OCI-LY3 (cell line): ENCODE measurements at regions not wholly inside any gene's neighbourhood (a gene's known extent, or its start where the extent isn't known, plus 50 kb on each side); places are given as distances from the start of the nearest gene placed in this dataset.

Experiments
- H2AFZ ChIP-seq: fragments of 200-600, 300-600 bp; shearing (Covaris generic); 2 replicates; pipeline ENCODE4 v1.6.0; 2014; ENCODE audit warnings: antibody characterized with exemption, low read depth, low read length
- H3K27ac ChIP-seq: fragments of 200-600, 300-600 bp; sonication (generic); 2 replicates; pipeline ENCODE4 v1.5.1; 2014; ENCODE audit warnings: mild to moderate bottlenecking, low read length, moderate library complexity, mixed read lengths
- H3K27me3 ChIP-seq: fragments of 200-600, 300-600 bp; sonication (generic); 2 replicates; pipeline ENCODE4 v1.6.1; 2014; ENCODE audit warnings: low read depth, low read length, mixed read lengths
- H3K36me3 ChIP-seq: fragments of 200-600, 300-600 bp; sonication (generic); replicated peaks from 2 replicates; pipeline ENCODE3; 2014; ENCODE audit warnings: low read depth, low read length, mixed read lengths
- H3K4me1 ChIP-seq: fragments of 300-600, 200-600 bp; sonication (generic); 2 replicates; pipeline ENCODE4 v1.6.1; 2014; ENCODE audit warnings: low read length, mixed read lengths
- H3K4me2 ChIP-seq: fragments of 200-600, 300-600 bp; sonication (generic); 2 replicates; pipeline ENCODE4 v1.6.1; 2014; ENCODE audit warnings: low read length, mixed read lengths
- H3K4me3 ChIP-seq: fragments of 300-600, 200-600 bp; sonication (generic); 2 replicates; pipeline ENCODE4 v1.5.1; 2014; ENCODE audit warnings: antibody characterized with exemption, mild to moderate bottlenecking, low read length, moderate library complexity
- H3K79me2 ChIP-seq: fragments of 300-600, 200-600 bp; shearing (Covaris generic); 2 replicates; pipeline ENCODE4 v1.6.1; 2014; ENCODE audit warnings: mild to moderate bottlenecking, low read length, mixed read lengths
- H3K9ac ChIP-seq: fragments of 300-600, 200-600 bp; shearing (Covaris generic); 2 replicates; pipeline ENCODE4 v1.6.0; 2014; ENCODE audit warnings: mild to moderate bottlenecking, low read length, moderate library complexity
- H3K9me3 ChIP-seq: fragments of 200-600, 300-600 bp; shearing (Covaris generic); 2 replicates; pipeline ENCODE4 v1.6.1; 2014; ENCODE audit warnings: low read length, mixed read lengths; ENCODE audit not compliant: insufficient read depth
- H4K20me1 ChIP-seq: fragments of 200-600, 300-600 bp; sonication (generic); 2 replicates; pipeline ENCODE4 v1.6.1; 2016; ENCODE audit warnings: low read length, mixed read lengths; ENCODE audit not compliant: insufficient read depth
- CTCF ChIP-seq: fragments of 200-600, 300-600 bp; sonication (generic); IDR thresholded peaks from 2 replicates; pipeline ENCODE4 v1.5.1; 2014; ENCODE audit warnings: antibody characterized with exemption, low read length, low read depth
- EZH2phosphoT487 ChIP-seq: fragments of 200-600 bp; shearing (Covaris generic); IDR thresholded peaks from 2 replicates; pipeline ENCODE4 v1.6.1; 2018; ENCODE audit warnings: antibody characterized with exemption, mixed run types, low read depth

- no peak overlapping the region for H3K4me3 ChIP-seq
- H3K27me3 ChIP-seq = peaks cover 26% of the 10 kb centered on the region
- no peak overlapping the region for H3K9ac ChIP-seq
- no peaks in the 10 kb centered on the region for H4K20me1 ChIP-seq
- no peaks in the 10 kb centered on the region for H3K9me3 ChIP-seq
- no peak overlapping the region for H3K27ac ChIP-seq
- TF ChIP-seq EZH2phosphoT487 = no peak
- H3K36me3 ChIP-seq = no peaks in the 10 kb centered on the region
- no peak overlapping the region for H2AFZ ChIP-seq
- no peaks in the 10 kb centered on the region for H3K79me2 ChIP-seq
- H3K4me2 ChIP-seq = no peak overlapping the region
- peaks cover 9% of the 10 kb centered on the region for H3K4me1 ChIP-seq
Measured at GRCh38 chr15:92306663-92307062, 87.0 kb upstream of the ST8SIA2 start.

DNA sequence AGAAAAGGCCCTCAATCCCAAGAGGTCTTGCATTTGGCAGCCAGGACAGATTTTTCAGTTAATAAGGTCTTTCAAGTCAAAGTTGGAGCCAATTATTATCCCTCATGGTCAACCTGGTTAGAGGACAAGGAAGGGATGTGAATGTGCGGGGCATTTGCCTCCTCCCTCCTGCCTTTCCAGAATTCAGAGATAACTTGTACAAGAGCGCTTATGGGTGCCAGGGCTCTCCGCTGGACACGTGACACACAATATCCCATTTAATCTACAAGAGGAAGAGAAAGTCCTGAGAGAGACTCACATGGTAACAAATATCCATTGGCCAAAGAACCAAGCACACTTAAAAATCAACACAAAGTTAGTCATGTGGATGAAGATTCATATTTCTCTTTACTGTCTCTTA lies 78.5 kb upstream of the ST8SIA2 start:
- H3K9ac ChIP-seq = no peak overlapping the region
- no peaks in the 10 kb centered on the region for H3K9me3 ChIP-seq
- H3K79me2 ChIP-seq = no peaks in the 10 kb centered on the region
- no peak for TF ChIP-seq CTCF
- TF ChIP-seq EZH2phosphoT487 = no peak
- H3K36me3 ChIP-seq = no peaks in the 10 kb centered on the region
- H3K27me3 ChIP-seq = peaks cover 37% of the 10 kb centered on the region
- H3K4me3 ChIP-seq = no peak overlapping the region
- no peak overlapping the region for H3K4me2 ChIP-seq
- H3K27ac ChIP-seq = no peak overlapping the region
- H3K4me1 ChIP-seq = no peaks in the 10 kb centered on the region
- H2AFZ ChIP-seq = no peak overlapping the region
- H4K20me1 ChIP-seq = no peaks in the 10 kb centered on the region

GRCh38 chr15:92315595-92316211 lies 78.0 kb upstream of the ST8SIA2 start:
- no peak overlapping the region for H3K4me3 ChIP-seq
- H2AFZ ChIP-seq = no peak overlapping the region
- H4K20me1 ChIP-seq = no peaks in the 10 kb centered on the region
- no peaks in the 10 kb centered on the region for H3K4me1 ChIP-seq
- H3K9ac ChIP-seq = no peak overlapping the region
- TF ChIP-seq EZH2phosphoT487 (no peak), CTCF (no peak)
- H3K9me3 ChIP-seq = no peaks in the 10 kb centered on the region
- H3K4me2 ChIP-seq = no peak overlapping the region
- H3K36me3 ChIP-seq = no peaks in the 10 kb centered on the region
- H3K27ac ChIP-seq = no peak overlapping the region
- peaks cover 37% of the 10 kb centered on the region for H3K27me3 ChIP-seq
- no peaks in the 10 kb centered on the region for H3K79me2 ChIP-seq

- Histone ChIP-seq H3K27ac (no peak overlapping the region), H3K9me3 (no peaks in the 10 kb centered on the region), H3K4me1 (no peaks in the 10 kb centered on the region), H3K4me3 (no peak overlapping the region), H2AFZ (no peak overlapping the region), H3K4me2 (no peak overlapping the region), H3K9ac (no peak overlapping the region), H3K79me2 (no peaks in the 10 kb centered on the region), H3K27me3 (peaks cover 43% of the 10 kb centered on the region), H4K20me1 (no peaks in the 10 kb centered on the region), H3K36me3 (no peaks in the 10 kb centered on the region)
- TF ChIP-seq EZH2phosphoT487 (no peak), CTCF (no peak)
Measured at GRCh38 chr15:92316586-92317295, 76.9 kb upstream of the ST8SIA2 start.
